HEK293 (cell line): ENCODE measurements at regions not wholly inside any gene's neighbourhood (a gene's known extent, or its start where the extent isn't known, plus 50 kb on each side); places are given as distances from the start of the nearest gene placed in this dataset.

ENCODE experiments used
- CTCF ChIP-seq: fragments of 450-650 bp; formaldehyde crosslinking; IDR thresholded peaks from 2 replicates; pipeline ENCODE4 v1.5.1; 2016; ENCODE audit warnings: missing biosample characterization, missing genetic modification characterization
- MYNN ChIP-seq: fragments of 450-650 bp; formaldehyde crosslinking; IDR thresholded peaks from 2 replicates; pipeline ENCODE4 v1.5.1; 2016; ENCODE audit warnings: missing biosample characterization, missing genetic modification characterization, borderline replicate concordance
- YY1 ChIP-seq: fragments of 450-650 bp; formaldehyde crosslinking; IDR thresholded peaks from 2 replicates; pipeline ENCODE4 v1.5.1; 2018; ENCODE audit warnings: missing biosample characterization, missing genetic modification characterization
- ZNF10 ChIP-seq: fragments of 450-650 bp; formaldehyde crosslinking; IDR thresholded peaks from 2 replicates; pipeline ENCODE4 v1.5.1; 2017; ENCODE audit warnings: missing biosample characterization, missing genetic modification characterization
- ZNF138 ChIP-seq: fragments of 450-650 bp; formaldehyde crosslinking; IDR thresholded peaks from 2 replicates; pipeline ENCODE4 v1.5.1; 2016; ENCODE audit warnings: missing biosample characterization, missing genetic modification characterization, borderline replicate concordance
- ZNF169 ChIP-seq: fragments of 450-650 bp; formaldehyde crosslinking; IDR thresholded peaks from 2 replicates; pipeline ENCODE4 v1.5.1; 2016; ENCODE audit warnings: missing biosample characterization, missing genetic modification characterization
- ZNF274 ChIP-seq, 2 experiments: fragments of 200-500 bp in 1 of 2; fragments of 450-650 bp in 1 of 2; sonication (Bioruptor generic) in 1 of 2; formaldehyde crosslinking in 1 of 2; IDR thresholded peaks; 2 replicates each; pipeline versions ENCODE4 v1.5.1 to v1.6.1; 2014 to 2016; ENCODE audit warnings: borderline replicate concordance in 1 of 2, inconsistent platforms in 1 of 2, low read length in 1 of 2, missing biosample characterization in 1 of 2, missing genetic modification characterization in 1 of 2
- ZNF416 ChIP-seq: fragments of 450-650 bp; formaldehyde crosslinking; IDR thresholded peaks from 2 replicates; pipeline ENCODE4 v1.5.1; 2016; ENCODE audit warnings: missing biosample characterization, missing genetic modification characterization
- ZNF600 ChIP-seq: fragments of 450-650 bp; formaldehyde crosslinking; IDR thresholded peaks from 2 replicates; pipeline ENCODE4 v1.5.1; 2016; ENCODE audit warnings: missing biosample characterization, missing genetic modification characterization
- ZNF660 ChIP-seq: fragments of 450-650 bp; IDR thresholded peaks from 2 replicates; pipeline ENCODE4 v1.5.1; 2018; ENCODE audit warnings: missing biosample characterization, mild to moderate bottlenecking, missing genetic modification characterization
- TF ChIP-seq, protein P1 (sequence below): fragments of 450-650 bp; formaldehyde crosslinking; IDR thresholded peaks from 2 replicates; pipeline ENCODE4 v1.5.1; 2016; ENCODE audit warnings: missing biosample characterization, missing genetic modification characterization

DNA sequence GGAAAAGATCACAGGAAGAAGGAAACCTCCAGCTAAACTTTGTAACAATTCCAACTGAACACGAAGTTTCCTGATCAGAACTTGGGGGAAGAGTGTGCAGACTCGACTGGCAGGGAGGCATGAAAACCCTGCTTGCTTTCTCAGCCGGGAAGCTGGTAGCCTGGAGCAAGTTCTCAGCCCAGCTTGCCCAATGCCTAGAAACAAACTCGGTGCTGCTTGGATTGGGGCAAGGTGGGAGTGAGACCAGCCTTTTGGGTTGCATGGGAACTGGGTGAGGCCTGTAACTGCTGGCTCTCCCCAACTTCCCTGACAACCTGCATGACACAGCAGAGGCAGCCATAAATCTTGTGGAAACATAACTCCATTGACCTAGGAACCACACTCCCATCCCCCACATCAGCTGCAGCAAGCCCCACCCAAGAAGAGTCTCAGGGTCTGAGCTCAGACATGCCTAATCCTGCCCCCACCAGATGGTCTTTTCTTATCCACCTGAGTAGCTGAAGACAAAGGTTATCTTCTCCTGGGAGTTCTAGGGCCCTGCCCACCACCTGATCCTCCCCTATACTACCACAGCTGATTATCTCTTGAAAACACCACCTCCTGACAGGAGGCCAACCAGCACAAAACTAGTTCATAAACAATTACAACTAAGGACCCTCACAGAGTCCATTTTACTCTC, 1859.7 kb upstream of the CELF4 start:
- TF ChIP-seq CTCF (tag by site-specific recombination) (no peak), YY1 (tag by site-specific recombination) (no peak), ZNF660 (no peak), ZNF169 (no peak), ZNF416 (tag by site-specific recombination) (no peak), ZNF138 (no peak), ZNF274 (IDR thresholded peaks at IDR 0.05; ENCODE audit: low read length) (no peak), ZNF274 (tag by site-specific recombination; IDR thresholded peaks at IDR 0.05; ENCODE audit: borderline replicate concordance) (no peak), ZNF10 (tag by site-specific recombination) (no peak), MYNN (tag by site-specific recombination) (no peak), ZNF600 (tag by site-specific recombination) (no peak)
- TF ChIP-seq, protein P1, sequence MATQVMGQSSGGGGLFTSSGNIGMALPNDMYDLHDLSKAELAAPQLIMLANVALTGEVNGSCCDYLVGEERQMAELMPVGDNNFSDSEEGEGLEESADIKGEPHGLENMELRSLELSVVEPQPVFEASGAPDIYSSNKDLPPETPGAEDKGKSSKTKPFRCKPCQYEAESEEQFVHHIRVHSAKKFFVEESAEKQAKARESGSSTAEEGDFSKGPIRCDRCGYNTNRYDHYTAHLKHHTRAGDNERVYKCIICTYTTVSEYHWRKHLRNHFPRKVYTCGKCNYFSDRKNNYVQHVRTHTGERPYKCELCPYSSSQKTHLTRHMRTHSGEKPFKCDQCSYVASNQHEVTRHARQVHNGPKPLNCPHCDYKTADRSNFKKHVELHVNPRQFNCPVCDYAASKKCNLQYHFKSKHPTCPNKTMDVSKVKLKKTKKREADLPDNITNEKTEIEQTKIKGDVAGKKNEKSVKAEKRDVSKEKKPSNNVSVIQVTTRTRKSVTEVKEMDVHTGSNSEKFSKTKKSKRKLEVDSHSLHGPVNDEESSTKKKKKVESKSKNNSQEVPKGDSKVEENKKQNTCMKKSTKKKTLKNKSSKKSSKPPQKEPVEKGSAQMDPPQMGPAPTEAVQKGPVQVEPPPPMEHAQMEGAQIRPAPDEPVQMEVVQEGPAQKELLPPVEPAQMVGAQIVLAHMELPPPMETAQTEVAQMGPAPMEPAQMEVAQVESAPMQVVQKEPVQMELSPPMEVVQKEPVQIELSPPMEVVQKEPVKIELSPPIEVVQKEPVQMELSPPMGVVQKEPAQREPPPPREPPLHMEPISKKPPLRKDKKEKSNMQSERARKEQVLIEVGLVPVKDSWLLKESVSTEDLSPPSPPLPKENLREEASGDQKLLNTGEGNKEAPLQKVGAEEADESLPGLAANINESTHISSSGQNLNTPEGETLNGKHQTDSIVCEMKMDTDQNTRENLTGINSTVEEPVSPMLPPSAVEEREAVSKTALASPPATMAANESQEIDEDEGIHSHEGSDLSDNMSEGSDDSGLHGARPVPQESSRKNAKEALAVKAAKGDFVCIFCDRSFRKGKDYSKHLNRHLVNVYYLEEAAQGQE, result no peak
